Lower leg skin (tissue), 3 donors: ENCODE measurements at regions not wholly inside any gene's neighbourhood (a gene's known extent, or its start where the extent isn't known, plus 50 kb on each side); places are given as distances from the start of the nearest gene placed in this dataset.

Experiments used
- POLR2A ChIP-seq, 2 donors: fragments of 450-650 bp; IDR thresholded peaks; one replicate each; pipeline ENCODE4 v1.6.1; 2016 to 2017; ENCODE audit warnings: antibody characterized with exemption in 2 of 2, mild to moderate bottlenecking in 1 of 2, moderate library complexity in 1 of 2
- TF ChIP-seq, protein P1 (sequence below), 3 donors: fragments of 450-650 bp; IDR thresholded peaks; one replicate each; pipeline ENCODE4 v1.5.1; 2016; ENCODE audit warnings: antibody characterized with exemption in 3 of 3, mild to moderate bottlenecking in 3 of 3, moderate library complexity in 2 of 3

DNA sequence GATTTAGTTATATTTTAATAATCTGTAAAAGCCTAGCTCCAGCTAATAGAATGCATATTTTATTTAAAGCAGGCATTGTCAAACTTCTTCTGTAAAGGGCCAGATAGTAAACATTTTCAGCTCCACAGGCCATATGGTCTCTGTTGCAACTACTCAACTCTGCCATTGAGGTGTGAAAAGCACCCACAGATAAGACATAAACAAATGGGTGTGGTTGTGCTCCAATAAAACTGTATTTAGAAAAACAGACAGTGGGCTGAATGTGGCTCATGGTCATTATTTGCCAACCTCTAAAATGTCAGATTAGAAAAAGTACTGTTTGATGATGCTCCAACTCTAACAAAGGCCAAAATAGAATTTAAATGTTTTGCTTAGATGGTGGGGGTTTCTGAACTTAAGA lies 519.9 kb downstream of the RNF144A start:
- TF ChIP-seq, protein P1, sequence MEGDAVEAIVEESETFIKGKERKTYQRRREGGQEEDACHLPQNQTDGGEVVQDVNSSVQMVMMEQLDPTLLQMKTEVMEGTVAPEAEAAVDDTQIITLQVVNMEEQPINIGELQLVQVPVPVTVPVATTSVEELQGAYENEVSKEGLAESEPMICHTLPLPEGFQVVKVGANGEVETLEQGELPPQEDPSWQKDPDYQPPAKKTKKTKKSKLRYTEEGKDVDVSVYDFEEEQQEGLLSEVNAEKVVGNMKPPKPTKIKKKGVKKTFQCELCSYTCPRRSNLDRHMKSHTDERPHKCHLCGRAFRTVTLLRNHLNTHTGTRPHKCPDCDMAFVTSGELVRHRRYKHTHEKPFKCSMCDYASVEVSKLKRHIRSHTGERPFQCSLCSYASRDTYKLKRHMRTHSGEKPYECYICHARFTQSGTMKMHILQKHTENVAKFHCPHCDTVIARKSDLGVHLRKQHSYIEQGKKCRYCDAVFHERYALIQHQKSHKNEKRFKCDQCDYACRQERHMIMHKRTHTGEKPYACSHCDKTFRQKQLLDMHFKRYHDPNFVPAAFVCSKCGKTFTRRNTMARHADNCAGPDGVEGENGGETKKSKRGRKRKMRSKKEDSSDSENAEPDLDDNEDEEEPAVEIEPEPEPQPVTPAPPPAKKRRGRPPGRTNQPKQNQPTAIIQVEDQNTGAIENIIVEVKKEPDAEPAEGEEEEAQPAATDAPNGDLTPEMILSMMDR (IDR thresholded peaks at IDR 0.05) = no peak
- TF ChIP-seq POLR2A (IDR thresholded peaks at IDR 0.05) = no peak
